GM13977 (cell line): ENCODE measurements at regions not wholly inside any gene's neighbourhood (a gene's known extent, or its start where the extent isn't known, plus 50 kb on each side); places are given as distances from the start of the nearest gene placed in this dataset.

ENCODE experiments used
- DNase-seq: peaks from one replicate; pipeline ENCODE4 v3.0.0; 2012; ENCODE audit warnings: low spot score
- in situ Hi-C: fragments of 300-500 bp; cut with MboI; formaldehyde crosslinking; loops from one replicate; pipeline ENCODE4 v1.12.0; 2022; ENCODE audit warnings: low sequenced_read_pairs, low pct_unique_long_range_greater_than_20kb, mixed read lengths, inconsistent platforms; ENCODE audit not compliant: unreplicated experiment
- TF ChIP-seq, protein P1 (sequence below): IDR thresholded peaks from 2 replicates; pipeline ENCODE4 v1.5.1; 2012; ENCODE audit warnings: mild to moderate bottlenecking, control low read depth; ENCODE audit not compliant: insufficient read depth; ENCODE audit errors: extremely low read depth, missing control alignments

DNA sequence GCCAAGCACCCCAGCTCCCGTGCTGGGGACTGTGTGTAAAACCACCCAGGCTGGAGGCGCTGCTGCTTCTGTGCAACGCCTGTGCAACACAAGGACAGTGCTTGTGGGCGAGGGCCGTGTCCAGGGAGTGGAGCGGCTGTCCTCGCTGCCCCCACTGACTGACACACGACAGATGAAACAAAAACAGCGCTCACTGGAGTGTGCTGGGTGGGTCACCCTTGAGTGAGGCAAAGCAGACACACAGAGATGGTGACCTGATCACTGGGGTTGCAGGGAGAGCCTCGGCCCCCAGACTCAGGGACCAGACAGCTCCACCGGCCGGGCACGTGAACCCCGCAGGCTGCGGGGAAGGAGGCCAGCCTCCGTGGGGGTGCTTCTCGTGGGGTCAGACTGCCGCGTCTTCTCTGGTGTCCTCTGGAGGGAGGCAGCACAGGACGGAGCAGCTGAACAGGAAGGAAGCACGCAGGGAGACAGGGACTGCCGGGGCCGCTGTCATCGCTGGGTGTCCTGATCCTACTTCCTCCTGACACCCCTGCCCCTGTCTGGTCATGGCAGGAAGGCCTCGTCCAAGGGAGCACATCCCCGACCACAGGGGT lies 75.9 kb upstream of the CST7 start:
- in situ Hi-C loops = no loop called here

DNA sequence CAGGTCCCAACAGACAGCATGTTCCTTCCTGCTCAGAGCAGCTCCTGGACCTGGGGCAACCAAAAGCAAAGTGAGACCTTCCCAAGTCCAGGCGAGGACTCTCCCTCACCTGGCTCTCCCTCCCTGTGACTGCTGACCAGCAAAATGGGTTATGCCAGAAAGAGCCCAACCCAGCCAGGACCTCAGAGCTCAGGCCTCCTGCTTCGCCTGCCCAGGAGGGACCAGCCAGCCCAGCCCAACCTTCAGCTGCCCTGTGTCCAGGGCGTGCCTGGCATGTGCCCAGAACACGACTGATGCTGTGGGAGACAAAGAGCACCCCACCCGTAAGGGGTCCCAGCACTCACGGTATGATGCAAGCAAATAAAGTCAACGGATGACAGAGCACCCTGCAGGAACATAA lies 74.0 kb upstream of the CST7 start:
- TF ChIP-seq, protein P1, sequence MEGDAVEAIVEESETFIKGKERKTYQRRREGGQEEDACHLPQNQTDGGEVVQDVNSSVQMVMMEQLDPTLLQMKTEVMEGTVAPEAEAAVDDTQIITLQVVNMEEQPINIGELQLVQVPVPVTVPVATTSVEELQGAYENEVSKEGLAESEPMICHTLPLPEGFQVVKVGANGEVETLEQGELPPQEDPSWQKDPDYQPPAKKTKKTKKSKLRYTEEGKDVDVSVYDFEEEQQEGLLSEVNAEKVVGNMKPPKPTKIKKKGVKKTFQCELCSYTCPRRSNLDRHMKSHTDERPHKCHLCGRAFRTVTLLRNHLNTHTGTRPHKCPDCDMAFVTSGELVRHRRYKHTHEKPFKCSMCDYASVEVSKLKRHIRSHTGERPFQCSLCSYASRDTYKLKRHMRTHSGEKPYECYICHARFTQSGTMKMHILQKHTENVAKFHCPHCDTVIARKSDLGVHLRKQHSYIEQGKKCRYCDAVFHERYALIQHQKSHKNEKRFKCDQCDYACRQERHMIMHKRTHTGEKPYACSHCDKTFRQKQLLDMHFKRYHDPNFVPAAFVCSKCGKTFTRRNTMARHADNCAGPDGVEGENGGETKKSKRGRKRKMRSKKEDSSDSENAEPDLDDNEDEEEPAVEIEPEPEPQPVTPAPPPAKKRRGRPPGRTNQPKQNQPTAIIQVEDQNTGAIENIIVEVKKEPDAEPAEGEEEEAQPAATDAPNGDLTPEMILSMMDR = no peak
- in situ Hi-C loops = no loop called here
- no peak for DNase-seq

More for the DNA sequence above, 75.9 kb upstream of the CST7 start:
- DNase-seq = no peak
- TF ChIP-seq, protein P1 = no peak

DNA sequence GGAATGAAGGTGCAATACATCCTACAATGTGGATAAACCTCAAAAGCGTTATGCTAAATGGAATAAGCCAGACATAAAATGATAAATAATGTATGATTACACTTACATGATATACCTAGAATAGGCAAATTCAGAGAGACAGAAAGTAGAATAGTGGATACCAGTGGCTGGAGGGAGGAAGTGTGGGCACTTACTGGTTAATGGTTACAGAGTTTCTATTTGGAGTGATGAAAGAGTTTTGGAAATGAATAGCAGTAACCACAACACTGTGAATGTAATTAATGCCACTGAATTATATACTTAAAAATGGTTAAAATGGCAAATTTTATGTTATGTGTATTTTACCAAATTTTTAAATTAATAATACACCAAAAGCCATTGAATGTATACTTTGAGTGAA lies 71.4 kb upstream of the CST7 start:
- DNase-seq = no peak
- TF ChIP-seq, protein P1 = no peak
- in situ Hi-C loops = no loop called here

DNA sequence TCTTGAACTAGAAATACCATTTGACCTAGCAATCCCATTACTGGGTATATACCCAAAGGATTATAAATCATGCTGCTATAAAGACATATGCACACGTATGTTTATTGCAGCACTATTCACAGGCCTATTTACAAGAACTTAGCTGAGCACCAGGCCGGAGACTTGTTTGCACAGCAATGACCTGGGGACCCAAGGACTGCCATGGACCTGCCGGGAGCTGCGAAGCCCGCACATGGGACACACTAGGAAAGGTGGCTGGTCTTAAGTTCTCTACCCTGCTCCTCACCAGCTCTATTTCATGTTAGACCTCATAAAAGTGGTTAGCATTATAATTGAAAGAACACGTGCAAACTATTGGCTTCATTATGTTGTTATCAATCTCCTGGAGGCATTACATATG lies 70.4 kb upstream of the CST7 start:
- in situ Hi-C loops = no loop called here
- TF ChIP-seq, protein P1 = no peak

DNA sequence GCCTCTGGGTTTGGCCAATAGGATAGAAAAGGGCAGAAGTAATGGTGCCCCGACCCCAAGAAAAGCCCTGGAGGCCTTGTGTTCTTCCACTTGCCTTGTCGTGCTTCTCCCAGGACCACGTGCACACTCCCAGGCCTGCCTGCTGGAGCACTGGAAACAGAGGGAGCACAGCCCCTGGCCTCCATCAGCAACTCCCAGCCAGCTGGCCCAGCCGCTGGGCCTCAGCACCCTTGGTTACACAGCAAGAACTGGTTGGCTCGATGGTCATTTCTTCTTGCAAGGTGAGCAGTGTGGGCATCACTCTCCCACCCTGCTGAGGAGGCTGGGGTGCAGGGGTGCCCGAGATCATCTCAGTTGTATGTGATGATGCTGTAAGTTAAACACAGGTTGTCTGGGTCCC lies 69.2 kb upstream of the CST7 start:
- DNase-seq = no peak
- TF ChIP-seq, protein P1 = no peak
- in situ Hi-C loops = no loop called here

More for the DNA sequence above, 70.4 kb upstream of the CST7 start:
- no peak for DNase-seq

DNA sequence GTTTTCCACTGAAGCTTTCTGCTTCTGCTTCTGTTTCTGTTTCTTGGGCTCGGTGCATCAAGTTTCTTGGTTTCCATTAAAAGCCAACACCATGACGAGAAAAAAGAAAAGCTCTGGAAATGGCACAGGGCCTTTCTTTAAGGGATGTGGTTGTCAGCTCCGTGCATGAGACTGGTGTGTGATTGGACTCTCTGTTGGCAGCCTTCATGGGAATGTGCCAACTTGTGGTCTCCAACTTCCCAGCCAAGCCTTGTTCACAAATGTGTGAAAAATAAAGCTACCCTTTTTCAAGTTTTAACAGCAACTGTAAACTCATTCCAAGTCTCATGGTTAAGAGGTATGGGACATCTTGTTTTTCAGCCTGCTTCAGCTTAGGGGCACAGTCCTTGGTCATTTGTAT lies 68.7 kb upstream of the CST7 start:
- DNase-seq = no peak
- TF ChIP-seq, protein P1 = no peak
- in situ Hi-C loops = no loop called here
